SJCRH30 (cell line): ENCODE measurements at regions not wholly inside any gene's neighbourhood (a gene's known extent, or its start where the extent isn't known, plus 50 kb on each side); places are given as distances from the start of the nearest gene placed in this dataset.
"Not testable (repeated sequence)": the region's sequence is repeated elsewhere in the genome, so short reads cannot be mapped to it uniquely, and the experiment has no call there.

Experiments used
- DNase-seq, 2 experiments: peaks; one replicate each; pipeline ENCODE4 v3.0.0-alpha.2; 2015 to 2020
- H3K27ac ChIP-seq: fragments of 250-450 bp; sonication (Bioruptor Pico); 2 replicates; pipeline ENCODE4 v1.5.1; 2020; ENCODE audit warnings: mild to moderate bottlenecking, moderate library complexity
- H3K27me3 ChIP-seq: fragments of 250-450 bp; sonication (Bioruptor Pico); 2 replicates; pipeline ENCODE4 v1.5.1; 2020; ENCODE audit warnings: mild to moderate bottlenecking, moderate library complexity
- H3K36me3 ChIP-seq: fragments of 250-450 bp; sonication (Bioruptor Pico); 2 replicates; pipeline ENCODE4 v1.5.1; 2020; ENCODE audit warnings: mild to moderate bottlenecking, moderate library complexity
- H3K4me1 ChIP-seq: fragments of 250-450 bp; sonication (Bioruptor Pico); 2 replicates; pipeline ENCODE4 v1.5.1; 2020; ENCODE audit warnings: mild to moderate bottlenecking, moderate library complexity
- H3K4me3 ChIP-seq: fragments of 250-450 bp; sonication (Bioruptor Pico); 2 replicates; pipeline ENCODE4 v1.5.1; 2020; ENCODE audit warnings: mild to moderate bottlenecking, moderate library complexity
- H3K9me3 ChIP-seq: fragments of 250-450 bp; sonication (Bioruptor Pico); replicated peaks from 2 replicates; pipeline ENCODE4 v1.5.1; 2020; ENCODE audit warnings: mild to moderate bottlenecking, moderate library complexity

- H3K27ac ChIP-seq: no peak overlapping the region
- H3K36me3 ChIP-seq: no peaks in the 10 kb centered on the region; the same call in 1 of the 2 replicates
- no peak overlapping the region for H3K4me3 ChIP-seq
- no peaks in the 10 kb centered on the region for H3K9me3 ChIP-seq
- peaks cover 25% of the 10 kb centered on the region for H3K27me3 ChIP-seq
- no peaks in the 10 kb centered on the region for H3K4me1 ChIP-seq
- DNase-seq: no peak
Measured at GRCh38 chr22:48297296-48297695, 1530.4 kb downstream of the BRD1 start.

- H3K4me3 ChIP-seq, H3K27me3 ChIP-seq, H3K27ac ChIP-seq, DNase-seq, H3K36me3 ChIP-seq, H3K4me1 ChIP-seq, H3K9me3 ChIP-seq: not testable (repeated sequence)
Measured at GRCh38 chr22:48289954-48290353, 1527.5 kb downstream of the TBC1D22A start.

- H3K36me3 ChIP-seq: no peaks in the 10 kb centered on the region; the same call in 1 of the 2 replicates
- H3K4me1 ChIP-seq: no peaks in the 10 kb centered on the region
- no peaks in the 10 kb centered on the region for H3K9me3 ChIP-seq
- no peak overlapping the region for H3K27ac ChIP-seq
- no peak overlapping the region for H3K4me3 ChIP-seq
- no peak for DNase-seq
- no peaks in the 10 kb centered on the region for H3K27me3 ChIP-seq
Measured at GRCh38 chr22:48288376-48288940, 1526.0 kb downstream of the TBC1D22A start.

GRCh38 chr22:48287031-48287430 lies 1524.6 kb downstream of the TBC1D22A start:
- Histone ChIP-seq H3K27me3 (no peaks in the 10 kb centered on the region), H3K4me3 (no peak overlapping the region), H3K36me3 (no peaks in the 10 kb centered on the region), H3K27ac (no peak overlapping the region), H3K4me1 (no peaks in the 10 kb centered on the region), H3K9me3 (no peaks in the 10 kb centered on the region)
- DNase-seq: no peak

- Histone ChIP-seq H3K9me3 (no peaks in the 10 kb centered on the region), H3K27ac (no peak overlapping the region), H3K36me3 (no peaks in the 10 kb centered on the region), H3K4me3 (no peak overlapping the region), H3K27me3 (no peaks in the 10 kb centered on the region; the same call in 1 of the 2 replicates), H3K4me1 (no peaks in the 10 kb centered on the region)
- no peak for DNase-seq
Measured at GRCh38 chr22:48284671-48285070, 1522.2 kb downstream of the TBC1D22A start.

GRCh38 chr22:48282804-48283203 lies 1520.4 kb downstream of the TBC1D22A start:
- Histone ChIP-seq H3K4me1 (no peaks in the 10 kb centered on the region), H3K27me3 (peaks cover 14% of the 10 kb centered on the region), H3K9me3 (no peaks in the 10 kb centered on the region), H3K4me3 (no peak overlapping the region), H3K36me3 (no peaks in the 10 kb centered on the region), H3K27ac (no peak overlapping the region)
- DNase-seq: no peak

- H3K27me3 ChIP-seq: peaks cover 28% of the 10 kb centered on the region
- no peak overlapping the region for H3K27ac ChIP-seq
- no peak overlapping the region for H3K4me3 ChIP-seq
- no peaks in the 10 kb centered on the region for H3K4me1 ChIP-seq
- no peaks in the 10 kb centered on the region for H3K9me3 ChIP-seq
- DNase-seq: no peak
- no peaks in the 10 kb centered on the region for H3K36me3 ChIP-seq
Measured at GRCh38 chr22:48279461-48279756, 1517.0 kb downstream of the TBC1D22A start.

- no peak for DNase-seq
- no peaks in the 10 kb centered on the region for H3K9me3 ChIP-seq
Measured at GRCh38 chr22:48278620-48279460, 1516.4 kb downstream of the TBC1D22A start.

GRCh38 chr22:48277868-48278581 lies 1515.6 kb downstream of the TBC1D22A start:
- no peak overlapping the region for H3K27ac ChIP-seq

More at GRCh38 chr22:48278620-48279460, 1516.4 kb downstream of the TBC1D22A start:
- H3K4me1 ChIP-seq: no peaks in the 10 kb centered on the region
- no peaks in the 10 kb centered on the region for H3K36me3 ChIP-seq
- peaks cover 28% of the 10 kb centered on the region for H3K27me3 ChIP-seq
- no peak overlapping the region for H3K27ac ChIP-seq
- no peak overlapping the region for H3K4me3 ChIP-seq

GRCh38 chr22:48276994-48277867 lies 1514.8 kb downstream of the TBC1D22A start:
- Histone ChIP-seq H3K4me3 (no peak overlapping the region), H3K4me1 (no peaks in the 10 kb centered on the region), H3K27ac (no peak overlapping the region), H3K27me3 (peaks cover 28% of the 10 kb centered on the region), H3K9me3 (no peaks in the 10 kb centered on the region), H3K36me3 (no peaks in the 10 kb centered on the region)
- DNase-seq: no peak

More at GRCh38 chr22:48277868-48278581, 1515.6 kb downstream of the TBC1D22A start:
- H3K36me3 ChIP-seq: no peaks in the 10 kb centered on the region
- H3K9me3 ChIP-seq: no peaks in the 10 kb centered on the region
- no peaks in the 10 kb centered on the region for H3K4me1 ChIP-seq
- no peak for DNase-seq
- H3K4me3 ChIP-seq: no peak overlapping the region
- H3K27me3 ChIP-seq: peaks cover 28% of the 10 kb centered on the region

GRCh38 chr22:48275412-48275811 lies 1513.0 kb downstream of the TBC1D22A start:
- Histone ChIP-seq H3K27ac (no peak overlapping the region), H3K4me1 (no peaks in the 10 kb centered on the region), H3K27me3 (peaks cover 30% of the 10 kb centered on the region), H3K4me3 (no peak overlapping the region), H3K36me3 (no peaks in the 10 kb centered on the region), H3K9me3 (no peaks in the 10 kb centered on the region)
- DNase-seq: no peak

- Histone ChIP-seq H3K9me3 (no peaks in the 10 kb centered on the region), H3K4me3 (no peak overlapping the region), H3K27ac (no peak overlapping the region), H3K27me3 (peaks cover 26% of the 10 kb centered on the region), H3K4me1 (no peaks in the 10 kb centered on the region), H3K36me3 (no peaks in the 10 kb centered on the region)
- DNase-seq: no peak
Measured at GRCh38 chr22:48270731-48271130, 1508.3 kb downstream of the TBC1D22A start.

GRCh38 chr22:48268771-48269552 lies 1506.5 kb downstream of the TBC1D22A start:
- Histone ChIP-seq H3K27me3 (peaks cover 26% of the 10 kb centered on the region), H3K4me3 (no peak overlapping the region), H3K9me3 (no peaks in the 10 kb centered on the region), H3K27ac (no peak overlapping the region), H3K4me1 (no peaks in the 10 kb centered on the region), H3K36me3 (no peaks in the 10 kb centered on the region)
- no peak for DNase-seq

GRCh38 chr22:48268293-48268692 lies 1505.8 kb downstream of the TBC1D22A start:
- Histone ChIP-seq H3K27ac (no peak overlapping the region), H3K27me3 (peaks cover 32% of the 10 kb centered on the region), H3K4me1 (no peaks in the 10 kb centered on the region), H3K9me3 (no peaks in the 10 kb centered on the region), H3K36me3 (no peaks in the 10 kb centered on the region), H3K4me3 (no peak overlapping the region)
- DNase-seq: no peak
